GM18868 (cell line): ENCODE measurements at regions not wholly inside any gene's neighbourhood (a gene's known extent, or its start where the extent isn't known, plus 50 kb on each side); places are given as distances from the start of the nearest gene placed in this dataset.
"Not testable (repeated sequence)": the region's sequence is repeated elsewhere in the genome, so short reads cannot be mapped to it uniquely, and the experiment has no call there.

ENCODE experiments used
- ATAC-seq: cut with Tn5 transposase; IDR thresholded peaks from one replicate; pipeline ENCODE4 v1.9.1; 2021; ENCODE audit warnings: mild to moderate bottlenecking, moderate library complexity; ENCODE audit not compliant: unreplicated experiment

- ATAC-seq: peak; percentile 77
These were observed 224.9 kb upstream of the AUTS2 start for GRCh38 chr7:69373171-69374043.

GRCh38 chr7:69374044-69374425 is 224.2 kb upstream of the AUTS2 start:
- ATAC-seq: no peak

GRCh38 chr7:69377191-69377590 is 221.1 kb upstream of the AUTS2 start:
- ATAC-seq: no peak

- no peak for ATAC-seq
These were observed 209.7 kb upstream of the AUTS2 start for GRCh38 chr7:69388452-69389137.

- no peak for ATAC-seq
These were observed 209.1 kb upstream of the AUTS2 start for GRCh38 chr7:69389216-69389615.

GRCh38 chr7:69393912-69394311 is 204.4 kb upstream of the AUTS2 start:
- not testable (repeated sequence) for ATAC-seq

GRCh38 chr7:69395061-69395714 is 203.1 kb upstream of the AUTS2 start:
- ATAC-seq: no peak

GRCh38 chr7:69398986-69399385 is 199.3 kb upstream of the AUTS2 start:
- ATAC-seq: no peak

GRCh38 chr7:69399401-69399800 is 198.9 kb upstream of the AUTS2 start:
- ATAC-seq: no peak

- no peak for ATAC-seq
These were observed 195.6 kb upstream of the AUTS2 start for GRCh38 chr7:69402696-69403095.

GRCh38 chr7:69403169-69403568 is 195.1 kb upstream of the AUTS2 start:
- no peak for ATAC-seq

- no peak for ATAC-seq
These were observed 187.3 kb upstream of the AUTS2 start for GRCh38 chr7:69411018-69411417.

- ATAC-seq: no peak
These were observed 186.8 kb upstream of the AUTS2 start for GRCh38 chr7:69411466-69411865.

GRCh38 chr7:69412331-69413146 is 185.7 kb upstream of the AUTS2 start:
- ATAC-seq: peak; percentile 97

GRCh38 chr7:69414555-69414954 is 183.7 kb upstream of the AUTS2 start:
- no peak for ATAC-seq

- ATAC-seq: no peak
These were observed 179.2 kb upstream of the AUTS2 start for GRCh38 chr7:69418869-69419670.

GRCh38 chr7:69419934-69420333 is 178.3 kb upstream of the AUTS2 start:
- ATAC-seq: peak; percentile 72

- no peak for ATAC-seq
These were observed 175.7 kb upstream of the AUTS2 start for GRCh38 chr7:69422574-69422985.

GRCh38 chr7:69426705-69427104 is 171.6 kb upstream of the AUTS2 start:
- no peak for ATAC-seq

- no peak for ATAC-seq
These were observed 170.2 kb upstream of the AUTS2 start for GRCh38 chr7:69428089-69428488.
